ENCODE measurements at regions not wholly inside any gene's neighbourhood (a gene's known extent, or its start where the extent isn't known, plus 50 kb on each side); places are given as distances from the start of the nearest gene placed in this dataset.

GRCh38 chr2:120601566-120601965, 134.1 kb upstream of the GLI2 start (continued):
- TF ChIP-seq, protein P1, sequence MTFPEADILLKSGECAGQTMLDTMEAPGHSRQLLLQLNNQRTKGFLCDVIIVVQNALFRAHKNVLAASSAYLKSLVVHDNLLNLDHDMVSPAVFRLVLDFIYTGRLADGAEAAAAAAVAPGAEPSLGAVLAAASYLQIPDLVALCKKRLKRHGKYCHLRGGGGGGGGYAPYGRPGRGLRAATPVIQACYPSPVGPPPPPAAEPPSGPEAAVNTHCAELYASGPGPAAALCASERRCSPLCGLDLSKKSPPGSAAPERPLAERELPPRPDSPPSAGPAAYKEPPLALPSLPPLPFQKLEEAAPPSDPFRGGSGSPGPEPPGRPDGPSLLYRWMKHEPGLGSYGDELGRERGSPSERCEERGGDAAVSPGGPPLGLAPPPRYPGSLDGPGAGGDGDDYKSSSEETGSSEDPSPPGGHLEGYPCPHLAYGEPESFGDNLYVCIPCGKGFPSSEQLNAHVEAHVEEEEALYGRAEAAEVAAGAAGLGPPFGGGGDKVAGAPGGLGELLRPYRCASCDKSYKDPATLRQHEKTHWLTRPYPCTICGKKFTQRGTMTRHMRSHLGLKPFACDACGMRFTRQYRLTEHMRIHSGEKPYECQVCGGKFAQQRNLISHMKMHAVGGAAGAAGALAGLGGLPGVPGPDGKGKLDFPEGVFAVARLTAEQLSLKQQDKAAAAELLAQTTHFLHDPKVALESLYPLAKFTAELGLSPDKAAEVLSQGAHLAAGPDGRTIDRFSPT (tag by site-specific recombination; IDR thresholded peaks at IDR 0.05), result no peak
- TF ChIP-seq, protein P2, sequence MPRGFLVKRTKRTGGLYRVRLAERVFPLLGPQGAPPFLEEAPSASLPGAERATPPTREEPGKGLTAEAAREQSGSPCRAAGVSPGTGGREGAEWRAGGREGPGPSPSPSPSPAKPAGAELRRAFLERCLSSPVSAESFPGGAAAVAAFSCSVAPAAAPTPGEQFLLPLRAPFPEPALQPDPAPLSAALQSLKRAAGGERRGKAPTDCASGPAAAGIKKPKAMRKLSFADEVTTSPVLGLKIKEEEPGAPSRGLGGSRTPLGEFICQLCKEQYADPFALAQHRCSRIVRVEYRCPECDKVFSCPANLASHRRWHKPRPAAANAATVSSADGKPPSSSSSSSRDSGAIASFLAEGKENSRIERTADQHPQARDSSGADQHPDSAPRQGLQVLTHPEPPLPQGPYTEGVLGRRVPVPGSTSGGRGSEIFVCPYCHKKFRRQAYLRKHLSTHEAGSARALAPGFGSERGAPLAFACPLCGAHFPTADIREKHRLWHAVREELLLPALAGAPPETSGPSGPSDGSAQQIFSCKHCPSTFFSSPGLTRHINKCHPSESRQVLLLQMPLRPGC (tag by site-specific recombination; IDR thresholded peaks at IDR 0.05), result no peak
- TF ChIP-seq ZNF558 (tag by site-specific recombination; IDR thresholded peaks at IDR 0.05) (no peak), ZNF311 (tag by site-specific recombination; IDR thresholded peaks at IDR 0.05; ENCODE audit: borderline replicate concordance) (no peak), KLF9 (tag by site-specific recombination; IDR thresholded peaks at IDR 0.05; ENCODE audit: low read depth) (no peak), ZNF324 (tag by site-specific recombination; IDR thresholded peaks at IDR 0.05) (no peak)
- TF ChIP-seq, protein P3, sequence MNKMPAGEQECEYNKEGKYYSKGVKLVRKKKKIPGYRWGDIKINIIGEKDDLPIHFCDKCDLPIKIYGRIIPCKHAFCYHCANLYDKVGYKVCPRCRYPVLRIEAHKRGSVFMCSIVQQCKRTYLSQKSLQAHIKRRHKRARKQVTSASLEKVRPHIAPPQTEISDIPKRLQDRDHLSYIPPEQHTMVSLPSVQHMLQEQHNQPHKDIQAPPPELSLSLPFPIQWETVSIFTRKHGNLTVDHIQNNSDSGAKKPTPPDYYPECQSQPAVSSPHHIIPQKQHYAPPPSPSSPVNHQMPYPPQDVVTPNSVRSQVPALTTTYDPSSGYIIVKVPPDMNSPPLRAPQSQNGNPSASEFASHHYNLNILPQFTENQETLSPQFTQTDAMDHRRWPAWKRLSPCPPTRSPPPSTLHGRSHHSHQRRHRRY (tag by site-specific recombination; IDR thresholded peaks at IDR 0.05), result no peak

DNA sequence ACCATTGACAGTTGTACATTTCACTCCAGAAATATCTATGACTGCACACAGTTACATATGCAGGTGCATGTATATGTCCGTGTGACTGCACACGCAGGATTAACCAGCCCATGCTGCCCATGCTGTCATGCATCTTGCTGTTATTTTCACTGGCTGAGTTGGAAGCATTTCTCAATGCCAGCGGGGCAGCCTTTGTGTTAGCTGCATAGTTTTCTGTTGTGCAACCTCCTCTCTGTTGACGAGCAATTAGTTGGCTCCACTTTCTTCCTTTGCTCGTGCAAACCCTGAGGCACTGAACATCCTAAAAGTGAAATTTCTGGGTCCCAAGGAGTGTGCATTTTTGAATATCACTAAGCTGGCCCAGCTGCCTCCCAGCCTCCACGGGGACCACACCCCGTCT, 133.4 kb upstream of the GLI2 start:
- Histone ChIP-seq H3K4me1 (ENCODE audit: control insufficient read depth, insufficient read depth, low read length) (no peaks in the 10 kb centered on the region), H3K4me3 (ENCODE audit: low read depth, low read length) (no peak overlapping the region), H3K9me3 (ENCODE audit: control insufficient read depth, insufficient read depth, low read depth, low read length) (no peaks in the 10 kb centered on the region), H3K27ac (ENCODE audit: extremely low read depth, low read depth, low read length) (no peak overlapping the region), H3K36me3 (ENCODE audit: control insufficient read depth in 2 of 2, insufficient read depth in 1 of 2, low read length in 2 of 2) (no peaks in the 10 kb centered on the region)
- CTCF ChIA-PET, result no interaction called here
- POLR2A ChIA-PET, result no interaction called here
- TF ChIP-seq HOXD13 (CRISPR knock-in tag; IDR thresholded peaks at IDR 0.05; ENCODE audit: borderline replicate concordance) (no peak), FEZF1 (tag by site-specific recombination; IDR thresholded peaks at IDR 0.05) (no peak), ZFP37 (tag by site-specific recombination; IDR thresholded peaks at IDR 0.05) (no peak), ZNF624 (tag by site-specific recombination; IDR thresholded peaks at IDR 0.05) (no peak), ZNF488 (tag by site-specific recombination; IDR thresholded peaks at IDR 0.05) (no peak), YY2 (tag by site-specific recombination; IDR thresholded peaks at IDR 0.05) (no peak), ZNF843 (tag by site-specific recombination; IDR thresholded peaks at IDR 0.05) (no peak), ZNF292 (tag by site-specific recombination; IDR thresholded peaks at IDR 0.05; ENCODE audit: borderline replicate concordance, low read depth) (no peak), ATF2 (tag by site-specific recombination; IDR thresholded peaks at IDR 0.05; ENCODE audit: low read depth) (no peak), TCF7L2 (IDR thresholded peaks at IDR 0.05; ENCODE audit: borderline replicate concordance, low read depth, low read length) (no peak), ZNF184 (tag by site-specific recombination; IDR thresholded peaks at IDR 0.05) (no peak), ZNF76 (tag by site-specific recombination; IDR thresholded peaks at IDR 0.05; ENCODE audit: borderline replicate concordance, low read depth) (no peak), PRDM4 (tag by site-specific recombination; IDR thresholded peaks at IDR 0.05) (no peak)
- TF ChIP-seq, protein P4, sequence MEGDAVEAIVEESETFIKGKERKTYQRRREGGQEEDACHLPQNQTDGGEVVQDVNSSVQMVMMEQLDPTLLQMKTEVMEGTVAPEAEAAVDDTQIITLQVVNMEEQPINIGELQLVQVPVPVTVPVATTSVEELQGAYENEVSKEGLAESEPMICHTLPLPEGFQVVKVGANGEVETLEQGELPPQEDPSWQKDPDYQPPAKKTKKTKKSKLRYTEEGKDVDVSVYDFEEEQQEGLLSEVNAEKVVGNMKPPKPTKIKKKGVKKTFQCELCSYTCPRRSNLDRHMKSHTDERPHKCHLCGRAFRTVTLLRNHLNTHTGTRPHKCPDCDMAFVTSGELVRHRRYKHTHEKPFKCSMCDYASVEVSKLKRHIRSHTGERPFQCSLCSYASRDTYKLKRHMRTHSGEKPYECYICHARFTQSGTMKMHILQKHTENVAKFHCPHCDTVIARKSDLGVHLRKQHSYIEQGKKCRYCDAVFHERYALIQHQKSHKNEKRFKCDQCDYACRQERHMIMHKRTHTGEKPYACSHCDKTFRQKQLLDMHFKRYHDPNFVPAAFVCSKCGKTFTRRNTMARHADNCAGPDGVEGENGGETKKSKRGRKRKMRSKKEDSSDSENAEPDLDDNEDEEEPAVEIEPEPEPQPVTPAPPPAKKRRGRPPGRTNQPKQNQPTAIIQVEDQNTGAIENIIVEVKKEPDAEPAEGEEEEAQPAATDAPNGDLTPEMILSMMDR (tag by site-specific recombination; IDR thresholded peaks at IDR 0.05), result no peak
